ENCODE measurements at regions not wholly inside any gene's neighbourhood (a gene's known extent, or its start where the extent isn't known, plus 50 kb on each side); places are given as distances from the start of the nearest gene placed in this dataset.

- DNase-seq, result peak; percentile 75
Observed at GRCh38 chr3:39000008-39000450, 51.7 kb downstream of the SCN11A start.

- no peak for DNase-seq
Observed at GRCh38 chr3:38998086-38998485, 53.7 kb downstream of the SCN11A start.

GRCh38 chr3:38996193-38996592 is 55.6 kb downstream of the SCN11A start:
- DNase-seq, result peak; percentile 20

- no peak for DNase-seq
Observed at GRCh38 chr3:38994251-38994650, 57.5 kb downstream of the SCN11A start.

- no peak for DNase-seq
Observed at GRCh38 chr3:38992117-38992760, 59.5 kb downstream of the SCN11A start.

- no peak for DNase-seq
Observed at GRCh38 chr3:38990621-38991020, 61.1 kb downstream of the SCN11A start.

GRCh38 chr3:38989917-38990510 is 61.7 kb downstream of the SCN11A start:
- DNase-seq, result peak; percentile 13

- no peak for DNase-seq
Observed at GRCh38 chr3:38988955-38989354, 62.8 kb downstream of the SCN11A start.

- no peak for DNase-seq
Observed at GRCh38 chr3:38987456-38987855, 64.3 kb downstream of the SCN11A start.

GRCh38 chr3:38986901-38987300 is 64.8 kb downstream of the SCN11A start:
- DNase-seq, result no peak

- no peak for DNase-seq
Observed at GRCh38 chr3:38985981-38986380, 65.8 kb downstream of the SCN11A start.

- no peak for DNase-seq
Observed at GRCh38 chr3:38985581-38985980, 66.2 kb downstream of the SCN11A start.

GRCh38 chr3:38984731-38985130 is 67.0 kb downstream of the SCN11A start:
- no peak for DNase-seq

GRCh38 chr3:38984110-38984509 is 67.6 kb downstream of the SCN11A start:
- DNase-seq, result no peak

GRCh38 chr3:38980938-38981337 is 70.8 kb downstream of the SCN11A start:
- no peak for DNase-seq

- no peak for DNase-seq
Observed at GRCh38 chr3:38978729-38979128, 73.0 kb downstream of the SCN11A start.

GRCh38 chr3:38970851-38971638 is 80.7 kb downstream of the SCN11A start:
- no peak for DNase-seq

- DNase-seq, result no peak
Observed at GRCh38 chr3:38969317-38970235, 82.2 kb downstream of the SCN11A start.

- DNase-seq, result no peak
Observed at GRCh38 chr3:38968891-38969290, 82.9 kb downstream of the SCN11A start.

GRCh38 chr3:38968403-38968802 is 83.3 kb downstream of the SCN11A start:
- no peak for DNase-seq

GRCh38 chr3:38967693-38967989 is 84.1 kb downstream of the SCN11A start:
- DNase-seq, result no peak

GRCh38 chr3:38966811-38967692 is 84.7 kb downstream of the SCN11A start:
- no peak for DNase-seq

All from NCI-H82 (cell line).